DMS 273 treated with DMSO at 0.1 percent for 48 hours (cell line): ENCODE measurements at regions not wholly inside any gene's neighbourhood (a gene's known extent, or its start where the extent isn't known, plus 50 kb on each side); places are given as distances from the start of the nearest gene placed in this dataset.

Source experiments
- DNase-seq: peaks from one replicate; lab custom pipeline; 2025; lab: John Stamatoyannopoulos, UW

GRCh38 chr6:104064876-104065275, 794.8 kb downstream of the HACE1 start:
- no peak for DNase-seq

DNA sequence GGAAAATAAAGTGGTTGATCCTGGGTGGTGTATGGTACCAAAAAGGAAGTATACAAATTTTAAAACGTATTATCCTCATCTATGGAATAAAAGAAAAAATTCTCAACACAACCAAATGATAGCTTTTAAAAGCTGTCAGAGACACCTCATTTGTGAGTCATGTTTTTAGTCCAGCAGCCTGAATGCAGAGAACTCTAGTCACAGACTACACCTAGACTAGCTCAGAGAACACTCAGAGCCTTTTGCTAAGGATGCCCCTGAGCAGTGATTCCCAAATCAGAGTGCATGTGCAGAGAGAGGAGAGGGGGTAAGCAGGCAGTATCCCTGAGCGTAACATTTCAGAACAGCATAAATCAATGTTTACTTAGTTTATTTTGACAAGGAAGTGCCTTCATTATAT, 809.3 kb downstream of the HACE1 start:
- no peak for DNase-seq

DNA sequence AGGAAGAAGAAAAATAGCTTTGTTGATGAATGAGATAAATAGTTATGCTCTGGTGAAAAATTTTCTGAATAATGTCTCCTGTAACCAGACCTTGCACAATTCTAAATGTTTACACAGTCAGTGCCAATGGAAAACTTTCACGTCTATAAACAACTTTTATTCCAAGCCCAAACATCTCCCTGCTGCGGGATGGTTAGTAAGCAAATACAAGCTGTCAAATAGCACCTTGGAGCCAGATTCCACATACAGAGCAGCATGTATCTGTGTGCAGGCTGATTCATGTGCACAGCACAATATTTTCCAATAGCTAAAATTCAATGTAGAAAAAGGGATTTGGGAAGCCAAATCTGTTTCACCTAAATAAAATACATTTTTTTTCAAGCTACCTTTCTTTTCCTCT, 813.3 kb downstream of the HACE1 start:
- DNase-seq = no peak

DNA sequence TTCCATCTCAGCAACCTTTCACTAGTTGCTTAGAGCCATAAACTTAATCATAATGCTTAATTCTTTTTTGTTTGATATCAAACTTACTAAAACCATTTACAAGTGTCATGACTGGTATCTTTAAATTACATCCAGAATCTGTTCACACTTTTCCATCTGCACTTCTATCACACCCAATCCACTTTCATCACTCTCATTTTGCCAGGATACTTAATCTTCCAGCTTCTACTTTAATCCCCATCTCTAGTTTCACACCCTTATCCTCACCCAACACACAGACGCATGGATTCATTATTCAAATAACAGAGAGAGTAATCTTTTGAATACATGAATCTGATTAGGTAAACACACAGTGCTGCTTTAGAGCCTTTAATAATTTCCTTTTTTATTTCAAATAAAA, 828.4 kb downstream of the HACE1 start:
- no peak for DNase-seq

DNA sequence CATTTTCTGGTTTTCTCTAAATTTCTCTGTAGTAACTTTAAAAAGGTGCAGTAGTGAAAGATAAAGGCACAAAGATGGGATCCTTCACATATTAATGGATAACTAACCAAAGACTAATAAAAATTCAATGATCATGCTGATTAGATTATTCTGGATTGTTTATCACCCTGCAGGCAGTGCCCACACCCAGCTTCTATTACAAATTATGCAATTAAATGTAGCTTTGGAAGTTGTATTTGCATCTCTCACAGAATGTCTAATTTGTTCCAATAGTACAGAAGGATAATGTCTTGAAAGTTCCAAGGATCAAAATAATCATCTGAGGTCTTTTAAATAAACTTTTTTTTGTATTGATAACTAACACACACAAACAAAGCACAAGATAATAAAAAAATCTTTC, 837.6 kb downstream of the HACE1 start:
- DNase-seq = no peak

DNA sequence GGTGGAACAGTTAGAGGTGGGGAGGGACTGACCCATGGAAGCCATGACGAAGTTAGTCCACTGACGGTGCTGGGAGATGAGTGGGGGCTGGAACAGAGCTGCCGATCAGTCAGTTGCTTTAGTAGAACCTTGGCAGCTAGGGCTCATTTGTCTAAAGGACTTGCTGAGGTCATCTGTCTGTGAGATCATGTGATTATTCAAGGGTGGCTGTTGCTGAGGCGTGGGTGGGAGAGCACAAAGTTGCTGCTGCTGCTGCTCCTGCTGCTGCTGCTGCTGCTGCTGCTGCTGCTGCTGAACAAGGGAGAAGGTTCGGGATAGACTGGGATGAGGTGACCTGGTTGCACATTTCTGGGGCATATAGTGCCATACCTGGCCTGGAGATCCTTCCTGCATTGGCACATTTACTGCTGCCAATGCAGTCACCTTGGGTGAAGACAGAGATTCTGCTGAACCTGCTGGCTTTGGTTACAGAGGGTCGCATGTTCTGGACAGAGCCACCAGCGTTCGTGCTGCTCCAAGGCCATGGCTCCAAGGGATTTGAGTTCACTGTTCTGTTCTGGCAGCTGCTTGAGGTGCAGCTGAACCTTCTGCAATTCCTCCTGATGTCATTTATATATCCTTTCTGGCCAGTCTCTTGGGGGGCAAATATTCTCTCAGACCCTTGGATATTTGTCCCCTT, 840.5 kb downstream of the HACE1 start:
- no peak for DNase-seq

DNA sequence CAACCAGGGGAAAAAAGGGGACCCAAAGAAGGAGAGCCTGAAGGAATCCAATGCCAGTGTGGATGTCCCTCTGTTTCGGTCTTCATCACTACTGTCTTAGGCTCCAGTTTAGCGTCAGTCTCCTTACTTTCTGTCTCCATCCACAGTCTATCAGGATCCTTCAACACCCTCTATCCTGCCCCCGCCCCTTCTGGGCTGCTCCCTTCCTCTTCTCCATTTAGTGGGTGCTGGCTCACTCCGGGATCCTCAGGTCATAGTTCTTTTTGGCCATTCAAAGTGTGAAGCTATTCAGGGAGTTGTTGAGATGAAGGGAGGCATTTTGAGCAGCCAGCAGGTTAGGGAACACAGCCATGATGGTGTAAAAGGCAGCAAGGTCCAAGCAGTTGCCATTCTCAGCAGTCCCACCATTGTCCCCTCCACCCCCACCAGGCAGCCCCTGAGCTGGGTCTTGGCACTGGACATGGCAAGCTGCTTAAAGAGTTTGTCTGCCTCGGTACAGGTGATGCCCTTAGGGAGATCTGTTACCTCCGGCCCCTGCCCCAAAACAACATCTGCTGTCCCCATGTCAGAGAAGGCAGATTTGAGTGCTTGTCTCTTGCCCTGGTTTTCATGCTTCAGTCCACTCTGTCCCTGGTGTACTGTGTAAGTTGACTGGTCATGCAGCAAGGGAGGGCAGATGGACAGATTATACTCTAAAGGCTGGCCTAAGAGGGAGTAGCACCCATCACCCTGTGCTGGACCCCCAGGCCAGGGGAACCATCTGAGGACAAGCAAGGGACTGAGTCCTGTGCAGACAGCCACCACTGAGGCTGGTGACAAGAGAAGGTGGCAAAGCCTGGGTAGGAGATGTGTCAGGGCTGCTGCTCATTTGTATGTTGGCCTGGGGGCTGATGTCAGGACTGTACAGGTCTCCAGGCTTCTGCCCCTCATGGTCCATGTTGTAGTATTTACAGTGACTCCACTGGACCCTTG, 842.0 kb downstream of the HACE1 start:
- no peak for DNase-seq

- DNase-seq = no peak
Measured at GRCh38 chr6:104014163-104014959, 845.4 kb downstream of the HACE1 start.

- no peak for DNase-seq
Measured at GRCh38 chr6:104013312-104013971, 846.3 kb downstream of the HACE1 start.

DNA sequence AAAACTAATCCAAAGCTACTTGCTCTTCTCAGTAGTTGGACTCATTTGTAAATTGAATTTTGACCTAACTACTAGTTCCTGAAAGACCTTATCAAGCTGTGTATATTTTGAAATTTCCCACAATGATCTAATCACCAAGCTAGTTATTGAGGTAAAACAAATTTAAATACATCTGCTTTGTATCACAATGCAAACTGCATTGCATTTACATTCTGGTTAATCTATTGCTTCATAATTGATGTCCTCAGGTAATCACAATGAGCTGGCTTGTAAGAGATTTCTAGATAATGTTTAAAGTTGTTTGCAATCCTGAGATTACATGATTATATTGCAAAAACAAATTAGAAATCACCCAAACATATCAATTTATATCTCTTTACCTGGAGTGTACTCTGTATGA, 848.8 kb downstream of the HACE1 start:
- no peak for DNase-seq

GRCh38 chr6:104003803-104004516, 855.8 kb downstream of the HACE1 start:
- no peak for DNase-seq

- no peak for DNase-seq
Measured at GRCh38 chr6:103995571-103995970, 864.1 kb downstream of the HACE1 start.

DNA sequence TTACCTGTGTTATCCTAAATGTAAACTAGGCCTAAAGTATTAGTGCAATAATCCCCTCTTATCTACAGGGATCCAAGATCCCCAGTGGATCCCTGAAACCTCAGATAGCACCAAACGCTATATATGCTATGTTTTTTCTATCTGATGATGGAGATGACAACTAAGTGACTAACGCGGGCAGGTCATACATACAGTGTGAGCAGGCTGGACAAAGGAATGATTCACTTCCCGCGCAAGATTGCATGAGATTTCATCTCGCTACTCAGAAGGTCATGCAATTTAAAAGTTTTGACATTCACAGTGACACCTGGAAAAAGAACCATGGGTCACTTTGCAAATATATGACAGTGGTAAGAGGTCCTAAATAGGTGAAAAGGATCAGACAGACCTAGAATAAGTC, 875.9 kb downstream of the HACE1 start:
- no peak for DNase-seq

GRCh38 chr6:103983011-103983410, 876.7 kb downstream of the HACE1 start:
- no peak for DNase-seq

DNA sequence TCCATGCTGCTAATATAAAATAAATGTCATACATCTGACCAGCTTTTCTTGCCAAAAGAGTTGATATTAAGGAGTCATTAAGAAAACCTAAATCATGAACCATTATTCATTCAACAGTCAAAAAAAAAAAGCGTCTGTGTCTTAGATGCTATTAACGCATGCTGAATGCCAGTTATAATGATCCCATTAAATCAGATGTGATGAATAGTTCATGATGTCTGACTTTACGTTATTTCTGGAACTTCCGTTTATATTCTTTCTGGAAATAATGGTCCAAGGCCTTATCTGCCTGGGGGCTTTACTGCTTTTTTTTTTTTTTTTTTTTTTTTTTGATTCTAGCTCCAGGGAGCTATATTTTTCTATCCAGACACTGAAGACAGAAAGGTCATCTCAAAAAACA, 877.1 kb downstream of the HACE1 start:
- no peak for DNase-seq

GRCh38 chr6:103979308-103979707, 880.4 kb downstream of the HACE1 start:
- DNase-seq = no peak

- DNase-seq = no peak
Measured at GRCh38 chr6:103937389-103937788, 922.3 kb downstream of the HACE1 start.

GRCh38 chr6:103925317-103925716, 934.4 kb downstream of the HACE1 start:
- DNase-seq = no peak

DNA sequence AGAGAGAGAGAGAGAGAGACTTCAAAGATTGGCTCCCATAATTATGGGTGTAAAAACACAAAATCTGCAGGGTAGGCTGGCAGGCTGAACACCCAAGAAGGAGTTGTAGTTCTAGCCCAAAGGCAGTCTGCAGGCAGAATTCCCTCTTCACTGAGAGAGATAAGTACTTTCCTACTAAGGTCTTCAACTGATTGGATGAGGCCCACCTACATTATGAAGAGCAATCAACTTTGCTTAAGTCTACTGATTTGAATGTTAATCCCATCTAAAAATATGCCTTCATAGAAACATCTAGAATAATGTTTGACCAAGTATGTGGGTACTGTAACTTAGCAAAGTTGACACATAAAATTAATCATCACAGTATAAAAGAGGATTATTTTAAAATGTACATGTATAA, 949.7 kb downstream of the HACE1 start:
- DNase-seq = no peak

GRCh38 chr6:103908898-103909297, 950.8 kb downstream of the HACE1 start:
- no peak for DNase-seq

DNA sequence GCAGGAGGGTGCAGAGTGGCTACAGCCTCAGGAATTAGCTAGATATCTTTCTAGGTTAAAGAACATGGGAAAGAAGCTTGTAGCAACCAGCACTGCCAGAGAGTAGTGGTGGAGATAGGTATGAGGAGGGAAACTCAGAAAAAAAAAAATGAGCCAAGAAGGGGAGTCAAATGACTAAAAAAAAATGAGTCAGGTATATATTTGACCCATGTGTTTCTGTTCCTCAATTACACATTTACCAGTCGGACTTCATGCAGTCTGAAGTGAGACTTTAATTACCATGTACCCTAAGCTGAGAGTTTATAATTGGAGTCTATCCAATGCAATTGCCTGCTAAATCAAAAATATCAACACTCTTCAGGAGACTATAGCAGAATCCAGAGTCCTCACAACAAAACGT, 964.6 kb downstream of the HACE1 start:
- no peak for DNase-seq
